GM20431 (cell line): ENCODE measurements at regions not wholly inside any gene's neighbourhood (a gene's known extent, or its start where the extent isn't known, plus 50 kb on each side); places are given as distances from the start of the nearest gene placed in this dataset.
"Not testable (repeated sequence)": the region's sequence is repeated elsewhere in the genome, so short reads cannot be mapped to it uniquely, and the experiment has no call there.

ENCODE experiments used
- in situ Hi-C: fragments of 300-500 bp; cut with MseI, MboI; formaldehyde crosslinking; loops from one replicate; pipeline ENCODE4 v1.15.0; 2020; ENCODE audit warnings: low sequenced_read_pairs; ENCODE audit not compliant: unreplicated experiment

GRCh38 chr7:142513178-142513955 lies 235.9 kb upstream of the PRSS1 start:
- in situ Hi-C loops: no loop called here

DNA sequence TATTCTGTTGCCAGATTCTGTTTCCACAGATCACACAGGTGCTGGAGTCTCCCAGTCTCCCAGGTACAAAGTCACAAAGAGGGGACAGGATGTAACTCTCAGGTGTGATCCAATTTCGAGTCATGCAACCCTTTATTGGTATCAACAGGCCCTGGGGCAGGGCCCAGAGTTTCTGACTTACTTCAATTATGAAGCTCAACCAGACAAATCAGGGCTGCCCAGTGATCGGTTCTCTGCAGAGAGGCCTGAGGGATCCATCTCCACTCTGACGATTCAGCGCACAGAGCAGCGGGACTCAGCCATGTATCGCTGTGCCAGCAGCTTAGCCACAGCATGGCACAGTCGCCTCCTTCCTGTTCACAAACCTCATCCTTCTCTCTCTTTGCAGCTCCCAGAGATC lies 237.5 kb upstream of the PRSS1 start:
- in situ Hi-C loops: no loop called here

- in situ Hi-C loops: no loop called here
Observed at GRCh38 chr7:142511374-142511773, 237.9 kb upstream of the PRSS1 start.

DNA sequence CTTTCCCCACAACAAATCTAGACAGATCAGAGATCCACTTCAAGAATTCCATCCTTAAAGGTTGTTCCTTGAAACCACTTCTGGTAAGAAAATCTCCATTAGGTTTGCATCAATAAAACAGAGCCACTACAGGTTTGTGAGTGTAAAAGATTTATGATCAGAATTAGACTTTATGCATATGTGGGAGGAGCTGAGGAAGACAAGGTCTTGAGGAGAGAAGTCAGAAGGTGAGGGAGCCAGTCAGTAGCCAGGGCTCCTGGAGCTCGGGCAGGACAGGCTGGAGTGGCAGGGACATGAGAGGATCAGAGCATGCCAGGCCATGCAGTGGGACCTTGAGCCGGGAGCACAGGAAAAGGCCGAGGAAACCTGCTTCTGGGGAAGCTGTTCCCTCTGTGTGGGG lies 240.0 kb upstream of the PRSS1 start:
- in situ Hi-C loops: not testable (repeated sequence)

DNA sequence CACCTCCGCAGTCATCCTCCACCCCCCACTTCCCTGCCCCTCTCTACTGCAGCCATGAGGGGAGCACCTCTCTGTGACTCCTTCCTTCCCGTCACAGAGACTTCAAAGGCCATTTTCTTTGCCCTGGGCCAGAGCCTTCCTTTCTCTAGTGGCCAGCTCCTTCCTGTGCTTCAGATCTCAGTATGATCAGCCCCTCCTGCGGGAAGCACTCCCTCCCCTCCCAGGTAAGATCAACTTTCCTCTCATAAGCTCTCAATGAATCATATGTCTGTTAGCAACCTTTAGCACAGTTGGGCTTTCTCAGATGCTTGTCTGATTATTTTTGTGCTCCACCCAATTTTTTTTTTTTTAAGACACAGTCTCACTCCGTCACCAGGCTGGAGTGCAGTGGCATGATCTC lies 241.0 kb upstream of the PRSS1 start:
- in situ Hi-C loops: no loop called here

DNA sequence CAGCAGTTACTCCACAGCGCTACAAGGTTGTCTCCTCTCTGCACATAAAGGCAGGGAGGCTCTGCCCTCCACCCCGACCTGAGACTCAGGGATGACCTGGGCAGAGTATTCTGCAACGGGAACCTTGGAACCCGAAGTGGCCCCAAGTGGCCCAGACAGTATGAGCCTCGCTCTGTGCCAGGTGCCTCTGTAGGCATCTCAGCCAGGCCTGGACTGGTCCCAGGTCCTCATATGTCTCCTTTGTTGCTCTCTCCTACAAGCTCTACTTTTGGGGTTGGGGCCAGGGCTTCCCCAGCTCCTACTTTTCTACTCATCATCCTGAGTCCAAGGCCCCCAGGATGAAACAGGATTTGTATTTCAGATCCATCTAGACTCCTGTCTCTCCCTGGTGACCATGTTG lies 241.5 kb upstream of the PRSS1 start:
- in situ Hi-C loops: no loop called here

DNA sequence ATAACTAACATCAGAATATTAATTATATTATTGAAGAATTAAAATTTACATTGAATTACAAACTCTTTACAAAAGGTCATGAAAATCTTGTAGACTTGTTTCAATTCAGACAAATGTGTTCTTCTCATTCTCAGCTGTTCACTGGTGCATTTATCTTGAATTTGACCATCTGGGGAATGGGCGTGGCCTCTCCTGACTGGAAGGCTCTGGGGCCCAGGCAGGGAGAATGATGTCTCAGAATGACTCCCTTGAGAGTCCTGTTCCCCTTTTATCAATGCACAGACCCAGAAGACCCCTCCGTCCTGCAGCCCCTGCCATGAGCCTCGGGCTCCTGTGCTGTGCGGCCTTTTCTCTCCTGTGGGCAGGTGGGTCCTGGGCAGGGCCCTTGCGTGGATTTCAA lies 242.2 kb upstream of the PRSS1 start:
- in situ Hi-C loops: not testable (repeated sequence)

GRCh38 chr7:142506601-142507000 lies 242.7 kb upstream of the PRSS1 start:
- in situ Hi-C loops: no loop called here

GRCh38 chr7:142503949-142504348 lies 245.3 kb upstream of the PRSS1 start:
- in situ Hi-C loops: not testable (repeated sequence)

DNA sequence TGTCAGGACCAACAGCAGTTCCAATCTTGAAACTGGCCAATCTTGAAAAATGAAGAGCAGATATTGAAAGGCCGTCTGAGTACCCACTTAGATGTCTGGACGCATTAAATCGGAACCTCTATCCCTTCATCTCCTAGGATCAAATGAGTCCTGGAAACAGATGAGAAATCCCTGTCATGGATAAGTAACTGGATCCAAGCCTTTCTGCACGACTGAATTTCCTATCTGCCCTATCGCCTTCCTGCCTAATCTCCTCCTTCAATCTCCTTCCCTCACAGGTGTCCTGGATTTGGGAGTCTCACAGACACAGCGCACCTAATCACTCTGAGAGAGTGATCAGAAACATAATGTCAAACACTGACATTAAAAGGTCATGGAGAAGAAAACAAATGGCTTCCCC lies 245.2 kb upstream of the PRSS58 start:
- in situ Hi-C loops: no loop called here

- in situ Hi-C loops: no loop called here
Observed at GRCh38 chr7:142501434-142501833, 243.6 kb upstream of the PRSS58 start.

DNA sequence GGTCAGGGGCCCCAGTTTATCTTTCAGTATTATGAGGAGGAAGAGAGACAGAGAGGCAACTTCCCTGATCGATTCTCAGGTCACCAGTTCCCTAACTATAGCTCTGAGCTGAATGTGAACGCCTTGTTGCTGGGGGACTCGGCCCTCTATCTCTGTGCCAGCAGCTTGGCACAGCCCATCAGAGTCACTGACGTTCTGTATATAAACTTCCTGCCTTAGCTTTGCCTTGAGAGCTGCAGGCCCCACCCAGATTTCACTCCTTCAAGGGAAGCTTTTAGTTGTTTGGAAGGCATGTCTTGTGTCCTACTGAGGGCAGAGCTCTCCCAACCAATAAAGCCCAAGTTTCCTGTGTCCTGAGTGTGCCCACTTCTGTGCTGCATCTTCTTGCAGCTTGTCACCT lies 242.5 kb upstream of the PRSS58 start:
- in situ Hi-C loops: no loop called here

GRCh38 chr7:142499635-142500034 lies 241.8 kb upstream of the PRSS58 start:
- in situ Hi-C loops: no loop called here

DNA sequence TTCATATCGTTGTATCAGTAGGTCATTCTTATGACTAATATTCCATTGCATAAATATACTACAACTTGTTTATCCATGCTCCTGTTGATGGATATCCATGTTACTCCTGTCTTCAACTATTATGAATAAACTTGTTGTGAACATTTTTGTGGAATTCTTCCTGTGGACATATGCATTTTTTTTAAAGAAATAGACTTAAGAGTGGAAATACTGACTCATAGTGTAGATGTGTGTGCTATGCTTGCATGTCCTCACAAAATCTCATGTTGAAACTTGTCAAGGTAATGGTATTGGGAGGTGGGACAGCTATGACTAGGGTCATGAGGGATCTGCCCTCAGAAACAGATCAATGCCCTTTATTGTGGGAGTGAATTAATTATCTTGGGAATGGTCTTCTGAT lies 240.5 kb upstream of the PRSS58 start:
- in situ Hi-C loops: no loop called here

DNA sequence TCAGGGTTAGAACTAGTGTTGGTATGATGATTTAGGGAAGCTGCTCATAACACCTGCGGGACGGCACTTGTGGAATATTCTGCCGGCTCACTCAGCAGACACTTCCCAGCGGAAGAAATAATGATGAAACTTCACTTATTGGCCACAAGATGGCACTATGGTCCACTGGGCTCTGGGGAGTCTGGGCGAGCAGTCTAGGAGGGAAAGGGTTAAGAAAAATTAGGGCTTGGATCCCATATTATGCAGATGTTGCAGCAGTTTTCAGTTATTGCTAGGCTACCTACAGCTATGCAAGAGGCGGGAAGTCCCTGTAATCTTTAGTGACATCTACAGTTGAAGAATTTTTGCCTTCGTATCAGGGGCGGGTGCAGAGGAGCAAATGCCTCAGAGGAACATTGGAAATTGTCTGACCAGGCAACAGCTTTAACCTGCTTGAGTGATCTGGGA lies 238.7 kb upstream of the PRSS58 start:
- in situ Hi-C loops: no loop called here

DNA sequence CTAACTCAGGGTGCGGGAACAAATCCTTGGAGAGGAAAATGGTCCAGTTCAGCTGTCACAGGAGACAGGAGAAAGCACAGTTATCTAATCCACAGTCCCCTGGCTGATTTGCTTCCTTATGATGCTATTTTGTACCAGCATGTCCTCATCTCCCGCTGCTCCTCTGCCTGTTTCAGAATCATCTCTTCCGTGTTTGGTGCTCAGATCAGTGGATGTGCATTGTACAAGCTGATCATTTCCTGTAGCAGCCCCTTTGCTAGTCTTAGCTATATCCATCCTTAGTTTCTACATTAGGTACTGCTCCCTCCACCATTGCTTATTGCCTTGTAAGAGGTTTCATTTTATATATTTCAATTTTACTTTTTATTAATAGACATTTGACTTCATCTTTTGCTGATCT lies 238.0 kb upstream of the PRSS58 start:
- in situ Hi-C loops: not testable (repeated sequence)

DNA sequence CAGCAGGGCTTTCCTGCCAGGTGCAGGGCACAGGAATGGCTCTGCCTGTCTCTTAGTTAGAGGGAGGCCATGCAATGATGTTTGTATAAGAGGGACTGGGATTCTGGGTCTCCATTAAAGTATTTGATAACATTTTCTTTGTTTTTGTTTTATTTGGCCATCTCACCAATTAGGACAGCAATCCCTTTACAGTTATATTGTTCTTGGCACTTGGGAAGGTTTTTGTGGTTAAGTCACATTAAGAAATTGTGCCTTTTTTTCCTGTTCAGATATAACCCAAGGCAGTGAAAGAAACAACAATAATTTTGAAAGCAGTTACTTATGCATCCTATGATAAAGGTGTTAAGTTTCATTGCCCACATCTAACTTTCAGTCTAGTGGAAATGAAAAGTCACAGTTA lies 237.4 kb upstream of the PRSS58 start:
- in situ Hi-C loops: not testable (repeated sequence)

DNA sequence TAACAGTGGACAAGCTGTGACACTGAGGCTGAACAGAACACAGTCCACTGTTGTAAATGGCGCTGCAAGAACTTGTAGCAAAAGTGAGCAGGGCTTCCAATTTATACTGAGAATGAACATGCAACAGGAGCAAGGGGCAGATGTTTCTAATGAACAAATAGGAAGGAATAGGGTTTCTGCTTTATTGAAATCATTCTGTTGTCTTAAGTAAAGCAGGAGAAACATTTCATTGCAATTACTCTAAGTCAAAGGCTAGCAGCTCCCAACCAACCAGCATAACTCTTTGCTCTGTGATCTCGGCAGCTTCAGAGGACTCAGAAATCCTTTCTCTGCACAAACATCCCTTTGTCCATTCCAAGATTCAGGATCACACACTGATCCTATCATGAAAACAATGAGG lies 236.2 kb upstream of the PRSS58 start:
- in situ Hi-C loops: no loop called here

DNA sequence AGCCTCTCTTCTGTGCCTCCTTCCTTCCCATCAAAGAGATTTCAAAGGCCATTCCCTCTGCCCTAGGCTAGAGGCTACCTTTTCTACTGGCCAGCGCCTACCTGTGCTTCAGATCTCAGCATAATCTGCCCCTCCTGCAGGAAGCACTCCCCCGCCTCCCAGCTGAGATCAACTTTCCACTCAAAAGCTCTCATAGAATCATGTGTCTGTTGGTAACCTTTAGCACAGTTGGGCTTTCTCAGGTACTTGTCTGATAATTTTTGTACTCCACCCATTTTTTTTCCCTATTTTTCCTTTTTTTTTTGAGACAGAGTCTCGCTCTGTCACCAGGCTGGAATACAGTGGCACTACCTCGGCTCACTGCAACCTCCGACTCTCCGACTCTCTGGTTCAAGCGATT lies 231.0 kb upstream of the PRSS58 start:
- in situ Hi-C loops: no loop called here

DNA sequence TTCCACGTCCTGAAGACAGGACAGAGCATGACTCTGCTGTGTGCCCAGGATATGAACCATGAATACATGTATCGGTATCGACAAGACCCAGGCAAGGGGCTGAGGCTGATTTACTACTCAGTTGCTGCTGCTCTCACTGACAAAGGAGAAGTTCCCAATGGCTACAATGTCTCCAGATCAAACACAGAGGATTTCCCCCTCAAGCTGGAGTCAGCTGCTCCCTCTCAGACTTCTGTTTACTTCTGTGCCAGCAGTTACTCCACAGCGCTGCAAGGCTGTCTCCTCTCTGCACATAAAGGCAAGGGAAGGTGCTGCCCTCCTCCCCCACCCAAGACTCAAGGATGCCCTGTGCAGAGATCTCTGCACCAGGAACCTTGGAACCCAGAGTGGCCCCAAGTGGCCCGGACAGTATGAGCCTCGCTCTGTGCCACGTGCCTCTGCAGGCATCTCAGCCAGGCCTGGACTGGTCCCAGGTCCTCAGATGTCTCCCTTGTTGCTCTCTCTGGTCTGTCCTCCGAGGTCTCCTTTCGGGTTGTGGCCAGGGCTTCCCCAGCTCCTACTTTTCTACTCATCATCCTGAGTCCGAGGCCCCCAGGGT lies 230.3 kb upstream of the PRSS58 start:
- in situ Hi-C loops: no loop called here

- in situ Hi-C loops: not testable (repeated sequence)
Observed at GRCh38 chr7:142487565-142487964, 229.7 kb upstream of the PRSS58 start.

GRCh38 chr7:142487124-142487523 lies 229.3 kb upstream of the PRSS58 start:
- in situ Hi-C loops: no loop called here
